SH-SY5Y (cell line): ENCODE measurements at regions not wholly inside any gene's neighbourhood (a gene's known extent, or its start where the extent isn't known, plus 50 kb on each side); places are given as distances from the start of the nearest gene placed in this dataset.

Experiments
- GATA2 ChIP-seq: IDR thresholded peaks from 2 replicates; pipeline ENCODE4 v1.6.1; 2011; ENCODE audit warnings: mild to moderate bottlenecking, low read depth, low read length
- GATA3 ChIP-seq: IDR thresholded peaks from 2 replicates; pipeline ENCODE4 v1.6.1; 2011; ENCODE audit warnings: low read depth, mild to moderate bottlenecking, low read length, moderate library complexity

DNA sequence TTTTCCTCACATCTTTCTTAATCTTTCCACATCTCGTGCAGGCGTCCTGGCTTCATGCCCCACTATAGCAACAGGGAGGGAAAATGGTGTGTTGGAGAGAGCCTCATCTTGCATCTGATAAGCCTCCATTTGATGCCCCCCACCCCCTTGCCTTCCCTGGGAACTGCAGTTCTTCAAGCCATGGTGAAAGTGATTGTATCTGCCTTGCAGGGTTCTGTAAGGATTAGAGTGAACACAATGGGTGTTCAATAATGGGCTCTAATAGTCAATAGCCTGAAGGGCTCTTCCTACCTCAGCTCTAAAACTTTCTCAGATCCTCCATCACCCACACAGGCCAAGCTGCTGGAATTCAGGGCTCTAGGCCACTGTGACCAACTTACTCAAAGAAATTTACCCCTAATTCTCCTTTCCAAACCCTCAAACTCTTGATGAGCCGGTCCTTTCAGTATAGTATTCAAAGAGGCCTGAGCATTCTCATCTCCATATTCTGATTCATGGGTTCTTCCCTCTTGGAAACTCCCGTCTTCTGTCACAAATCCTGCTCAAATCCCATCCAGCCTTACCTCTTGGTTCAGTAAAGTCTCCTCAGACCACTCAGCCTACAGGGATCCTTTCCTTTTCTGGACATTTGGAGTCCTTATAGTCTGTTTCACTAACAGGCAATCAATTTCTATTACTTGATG lies 128.3 kb upstream of the TRIM2 start:
- no peak for TF ChIP-seq GATA2
- no peak for TF ChIP-seq GATA3
